IPS DF 6.9 (cell line): ENCODE measurements at regions not wholly inside any gene's neighbourhood (a gene's known extent, or its start where the extent isn't known, plus 50 kb on each side); places are given as distances from the start of the nearest gene placed in this dataset.

Source experiments
- DNase-seq: peaks from one replicate; pipeline ENCODE4 v3.0.0-alpha.2; 2013; ENCODE audit warnings: low read depth, low spot score
- H3K27ac ChIP-seq: one replicate; pipeline ENCODE4 v1.5.1; 2013; ENCODE audit warnings: low read length, control low read depth
- H3K27me3 ChIP-seq: 2 replicates; pipeline ENCODE4 v1.6.1; 2013; ENCODE audit warnings: mild to moderate bottlenecking, low read length; ENCODE audit not compliant: control insufficient read depth, insufficient read depth
- H3K36me3 ChIP-seq: 2 replicates; pipeline ENCODE4 v1.6.1; 2013; ENCODE audit warnings: low read length; ENCODE audit not compliant: control insufficient read depth, insufficient read depth
- H3K4me1 ChIP-seq: 2 replicates; pipeline ENCODE4 v1.6.1; 2013; ENCODE audit warnings: low read length; ENCODE audit not compliant: control insufficient read depth, insufficient read depth
- H3K4me3 ChIP-seq: 2 replicates; pipeline ENCODE4 v1.5.1; 2013; ENCODE audit warnings: mild to moderate bottlenecking, low read length
- H3K9me3 ChIP-seq: 2 replicates; pipeline ENCODE4 v1.6.1; 2013; ENCODE audit warnings: low read length, inconsistent platforms; ENCODE audit not compliant: control insufficient read depth, insufficient read depth
- WGBS: extraction: QIAGEN DNeasy Blood & Tissue Kit; methylation state at CpG from one replicate; pipeline ENCODE4 v1.1.7; 2013; ENCODE audit warnings: mixed read lengths, missing lambda C conversion rate; ENCODE audit not compliant: insufficient read length, insufficient coverage; 5-methylcytosine and 5-hydroxymethylcytosine counted together

DNA sequence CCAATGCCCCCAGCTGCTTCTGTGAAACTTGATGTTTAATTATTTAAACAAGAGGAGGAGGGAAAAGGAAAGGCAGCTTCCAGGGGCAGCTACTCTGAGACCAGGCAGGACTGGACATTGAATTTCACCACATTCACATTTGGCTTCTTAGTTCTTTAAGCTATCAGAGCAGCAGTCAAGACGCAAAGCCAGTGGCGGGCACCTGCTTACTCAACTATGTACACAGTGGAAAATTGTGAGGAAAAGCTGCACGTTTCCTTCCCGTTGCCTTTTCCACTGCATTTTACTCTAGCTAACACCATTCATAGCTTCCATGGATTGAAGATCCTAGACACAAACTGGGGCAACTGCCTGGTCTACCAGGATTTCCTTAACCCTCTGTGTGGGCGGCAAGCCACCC is 200.3 kb downstream of the ERCC6L2 start:
- Histone ChIP-seq H3K27ac (no peak overlapping the region), H3K27me3 (no peaks in the 10 kb centered on the region), H3K36me3 (no peaks in the 10 kb centered on the region), H3K9me3 (no peaks in the 10 kb centered on the region), H3K4me3 (no peak overlapping the region), H3K4me1 (0 out of 2 replicates have a peak, but pooled peaks cover 2% of the 10 kb centered on the region)
- no CpG with 5 or more reads among the region's 5 CpGs for WGBS
- no peak for DNase-seq

DNA sequence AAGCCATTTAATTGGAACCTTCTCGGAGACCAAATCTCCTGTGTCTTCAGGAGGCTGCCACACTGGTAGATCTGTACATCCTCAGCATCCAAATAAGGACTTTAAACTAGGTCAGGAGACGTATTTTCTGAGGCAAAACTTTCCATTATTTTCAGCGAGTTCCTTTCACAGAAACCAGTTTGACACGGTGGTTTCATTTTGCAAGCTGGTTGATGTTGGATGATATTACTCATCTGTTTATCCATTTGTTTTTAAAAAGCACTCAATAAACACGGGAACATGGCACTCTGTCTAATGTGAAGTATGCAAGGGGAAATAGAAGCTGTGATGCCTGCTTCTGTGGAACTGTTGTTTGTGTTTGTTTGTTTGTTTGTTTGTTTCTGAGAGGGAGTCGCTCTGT is 199.6 kb downstream of the ERCC6L2 start:
- no peaks in the 10 kb centered on the region for H3K9me3 ChIP-seq
- no peaks in the 10 kb centered on the region for H3K36me3 ChIP-seq
- H3K27me3 ChIP-seq: no peaks in the 10 kb centered on the region
- no peak overlapping the region for H3K4me3 ChIP-seq
- DNase-seq: no peak
- no CpG with 5 or more reads among the region's 6 CpGs for WGBS
- H3K27ac ChIP-seq: no peak overlapping the region
- 0 out of 2 replicates have a peak, but pooled peaks cover 2% of the 10 kb centered on the region for H3K4me1 ChIP-seq

DNA sequence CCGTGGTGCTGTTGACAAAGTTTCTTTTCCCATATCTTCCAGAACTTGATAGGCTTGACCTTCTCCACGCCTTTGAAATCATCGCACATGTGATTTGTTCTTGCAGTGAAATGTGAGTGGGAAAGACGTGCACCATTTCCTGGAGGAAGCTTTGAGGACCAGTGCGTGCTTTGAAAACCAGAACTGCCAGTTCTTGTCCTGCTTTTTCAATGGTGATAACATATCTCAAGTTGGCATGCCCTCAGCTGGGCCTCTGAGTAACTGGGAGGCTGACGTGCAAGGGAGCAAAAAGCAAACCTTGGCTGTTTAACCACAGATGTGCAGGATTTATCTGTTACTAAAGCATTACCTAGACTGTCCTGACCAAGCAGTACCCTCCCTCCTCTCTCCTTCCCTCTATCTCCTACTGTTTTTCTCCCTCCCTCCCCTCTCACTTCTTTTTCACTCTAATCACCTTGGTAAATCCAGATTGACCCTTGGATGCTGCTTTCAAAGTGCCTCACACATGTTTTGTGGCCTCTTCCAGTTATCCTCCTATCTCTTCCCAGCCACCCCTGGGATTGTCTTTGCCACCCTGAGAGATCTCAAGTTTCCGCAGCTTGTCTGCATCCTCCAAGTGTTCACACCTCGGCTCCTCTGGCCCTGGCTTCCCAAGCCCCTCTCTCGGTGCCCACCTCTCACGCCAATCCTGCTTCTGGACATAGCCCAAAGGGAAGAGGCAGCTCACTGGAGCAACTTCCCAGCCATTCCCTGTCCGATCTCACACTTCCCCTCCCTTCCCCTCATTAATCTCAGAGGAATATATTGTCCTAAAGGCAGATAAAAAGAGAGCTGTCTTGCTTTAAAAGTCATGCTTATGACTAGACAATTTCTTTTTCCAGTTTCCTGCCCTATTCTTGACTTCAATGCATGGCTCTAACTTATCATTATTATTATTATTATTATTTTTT is 198.3 kb downstream of the ERCC6L2 start:
- H3K4me1 ChIP-seq: 0 out of 2 replicates have a peak, but pooled peaks cover 2% of the 10 kb centered on the region
- no peak for DNase-seq
- no peaks in the 10 kb centered on the region for H3K36me3 ChIP-seq
- no peaks in the 10 kb centered on the region for H3K9me3 ChIP-seq
- H3K27ac ChIP-seq: no peak overlapping the region
- H3K27me3 ChIP-seq: no peaks in the 10 kb centered on the region
- no peak overlapping the region for H3K4me3 ChIP-seq
- no CpG with 5 or more reads among the region's 11 CpGs for WGBS

DNA sequence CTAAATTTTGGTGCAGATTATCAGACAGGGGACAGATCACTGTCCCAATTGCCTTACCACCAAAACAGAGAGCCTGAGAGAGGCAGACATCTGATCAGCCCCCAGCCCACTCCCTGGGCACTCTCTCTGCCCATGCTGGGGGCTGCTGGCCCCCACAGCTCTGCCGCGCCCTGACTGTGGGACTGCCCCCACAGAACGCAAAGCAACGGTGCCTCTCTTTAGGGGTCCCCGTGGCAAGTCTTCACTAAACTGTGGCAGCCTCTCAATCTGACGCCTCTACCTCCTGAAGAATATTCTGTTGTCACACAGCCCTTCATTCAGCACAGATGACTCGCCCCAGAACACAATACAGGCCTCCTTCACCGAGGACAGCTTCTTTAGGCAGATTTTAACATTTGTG is 197.4 kb downstream of the ERCC6L2 start:
- Histone ChIP-seq H3K27ac (no peak overlapping the region), H3K4me3 (no peak overlapping the region), H3K9me3 (no peaks in the 10 kb centered on the region), H3K36me3 (no peaks in the 10 kb centered on the region), H3K4me1 (0 out of 2 replicates have a peak, but pooled peaks cover 2% of the 10 kb centered on the region), H3K27me3 (no peaks in the 10 kb centered on the region)
- DNase-seq: no peak
- no CpG with 5 or more reads among the region's 8 CpGs for WGBS

DNA sequence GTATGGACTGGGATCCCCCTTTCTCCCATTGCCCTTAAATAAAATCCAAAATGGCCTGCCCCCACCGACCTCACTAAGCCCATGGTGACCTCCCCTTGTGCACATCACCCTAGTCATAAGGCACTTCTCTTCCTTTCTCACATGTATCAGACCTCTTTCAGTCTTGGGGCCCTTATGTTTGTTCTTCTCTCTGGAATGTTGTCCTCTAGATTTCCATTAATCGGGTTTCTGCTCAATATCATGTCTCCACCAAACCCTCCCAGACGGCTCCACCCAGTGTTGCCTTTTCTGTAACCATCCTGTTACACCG is 196.3 kb downstream of the ERCC6L2 start:
- DNase-seq: no peak
- no peak overlapping the region for H3K4me3 ChIP-seq
- no peaks in the 10 kb centered on the region for H3K9me3 ChIP-seq
- peaks cover 3% of the 10 kb centered on the region; the same call in 1 of the 2 replicates for H3K4me1 ChIP-seq
- WGBS: no CpG with 5 or more reads among the region's 4 CpGs
- H3K27ac ChIP-seq: no peak overlapping the region
- no peaks in the 10 kb centered on the region for H3K36me3 ChIP-seq
- no peaks in the 10 kb centered on the region for H3K27me3 ChIP-seq

DNA sequence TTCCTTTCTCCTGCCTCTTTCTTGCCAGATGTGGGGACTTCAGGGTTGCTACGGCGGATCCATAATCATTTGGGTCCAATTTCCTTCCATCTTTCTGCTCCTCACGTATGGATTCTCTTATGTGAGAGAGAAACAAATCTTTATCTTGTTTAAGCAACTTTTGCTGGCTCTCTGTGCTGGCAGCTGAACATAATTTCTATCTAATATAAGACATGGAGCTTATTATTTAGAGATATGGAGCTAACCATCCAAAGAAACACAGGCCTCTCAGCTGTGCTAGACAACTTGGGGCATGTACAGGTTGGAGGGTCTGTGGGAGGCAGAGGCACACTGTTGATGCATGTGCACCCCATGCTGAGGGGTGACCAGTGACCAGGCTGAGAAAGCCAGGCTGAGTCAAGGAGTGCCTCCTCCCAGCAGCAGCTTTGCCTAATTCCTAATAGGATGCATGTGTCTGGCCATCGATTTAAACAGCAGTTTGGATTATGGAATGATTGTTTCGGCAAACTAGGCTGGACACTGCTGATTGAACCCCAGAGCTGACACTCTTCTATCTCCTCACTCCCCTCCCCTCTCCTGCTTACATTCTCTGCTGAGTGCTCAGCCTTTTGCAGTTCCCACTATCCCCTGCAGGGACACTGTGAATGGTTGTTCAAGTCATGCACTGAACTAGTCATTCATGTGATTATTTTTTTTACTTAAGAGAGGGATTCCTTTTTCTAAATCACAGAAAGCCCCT is 195.8 kb downstream of the ERCC6L2 start:
- DNase-seq: no peak
- no CpG with 5 or more reads among the region's 5 CpGs for WGBS
- no peak overlapping the region for H3K27ac ChIP-seq
- no peak overlapping the region for H3K4me3 ChIP-seq
- peaks cover 3% of the 10 kb centered on the region; the same call in 1 of the 2 replicates for H3K4me1 ChIP-seq
- H3K27me3 ChIP-seq: no peaks in the 10 kb centered on the region
- H3K36me3 ChIP-seq: no peaks in the 10 kb centered on the region
- no peaks in the 10 kb centered on the region for H3K9me3 ChIP-seq

DNA sequence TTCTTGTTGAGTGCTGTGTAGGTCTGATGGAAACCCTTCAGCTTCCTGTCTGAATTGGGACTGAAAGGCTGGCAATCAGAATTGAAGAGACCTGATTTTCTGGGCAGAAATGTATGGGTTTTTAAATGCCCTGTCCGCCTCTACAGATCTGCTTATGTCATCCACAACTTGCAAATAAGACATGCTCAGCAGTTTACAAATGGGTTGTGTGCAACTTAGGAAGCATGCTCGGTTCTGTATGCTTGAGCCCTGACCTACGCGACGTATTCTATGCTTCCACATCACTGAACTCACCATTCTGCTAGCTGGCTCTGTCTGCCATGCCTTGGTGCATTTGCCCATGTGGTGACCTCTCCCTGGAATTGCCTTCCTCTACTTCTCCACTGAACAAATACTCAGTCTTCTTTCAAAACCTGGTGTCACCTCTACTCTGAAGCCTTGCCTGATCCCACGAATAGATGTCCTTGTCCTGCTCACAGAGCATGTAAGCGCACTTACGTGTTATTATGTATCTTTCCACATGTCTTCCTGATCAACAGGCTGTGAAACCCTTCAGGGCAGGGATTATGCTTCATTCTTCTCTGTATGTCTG is 194.2 kb downstream of the ERCC6L2 start:
- Histone ChIP-seq H3K27me3 (no peaks in the 10 kb centered on the region), H3K9me3 (no peaks in the 10 kb centered on the region), H3K36me3 (no peaks in the 10 kb centered on the region), H3K4me1 (peaks cover 3% of the 10 kb centered on the region; the same call in 1 of the 2 replicates), H3K27ac (no peak overlapping the region), H3K4me3 (no peak overlapping the region)
- WGBS: no CpG with 5 or more reads among the region's 8 CpGs
- no peak for DNase-seq

DNA sequence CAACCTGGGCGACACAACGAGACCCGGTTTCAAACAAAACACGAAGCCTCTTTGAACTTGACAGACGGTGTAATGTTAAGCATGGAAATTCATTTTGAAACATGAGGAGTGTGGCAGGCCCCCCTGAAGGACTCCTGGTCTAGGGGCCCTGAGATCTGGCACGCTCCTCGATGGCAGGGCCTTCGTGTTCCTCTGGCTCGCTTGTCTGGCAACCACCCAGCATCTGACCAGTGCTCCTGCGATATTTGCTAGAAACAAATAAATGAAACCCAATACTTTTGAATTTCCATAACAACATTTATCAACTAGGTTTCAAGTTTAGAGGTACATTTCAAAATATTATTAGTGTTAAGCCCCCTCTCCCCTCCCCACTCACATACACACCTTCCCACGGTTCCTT is 193.0 kb downstream of the ERCC6L2 start:
- H3K27me3 ChIP-seq: no peaks in the 10 kb centered on the region
- H3K9me3 ChIP-seq: no peaks in the 10 kb centered on the region
- WGBS: no CpG with 5 or more reads among the region's 11 CpGs
- H3K36me3 ChIP-seq: no peaks in the 10 kb centered on the region
- no peak for DNase-seq
- peaks cover 3% of the 10 kb centered on the region; the same call in 1 of the 2 replicates for H3K4me1 ChIP-seq
- H3K27ac ChIP-seq: no peak overlapping the region
- no peak overlapping the region for H3K4me3 ChIP-seq

DNA sequence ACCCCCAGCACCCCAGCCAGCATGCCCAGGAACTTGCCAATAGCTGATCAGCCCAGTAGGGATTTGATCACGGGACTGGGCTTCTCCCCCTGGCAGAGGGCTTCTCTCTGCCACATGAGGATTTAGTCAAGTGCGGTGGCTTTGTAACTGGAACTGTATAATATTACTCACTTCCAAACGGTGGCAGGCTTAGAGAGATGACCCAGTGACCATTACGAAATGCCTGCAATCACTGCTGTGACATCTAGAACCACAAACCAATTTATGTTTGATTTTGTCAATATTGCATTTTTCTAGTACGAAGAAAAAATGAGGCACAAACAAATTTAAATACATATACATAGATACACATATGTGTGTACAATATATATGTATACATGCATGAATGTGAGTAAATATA is 192.1 kb downstream of the ERCC6L2 start:
- no peak for DNase-seq
- H3K36me3 ChIP-seq: no peaks in the 10 kb centered on the region
- no peak overlapping the region for H3K4me3 ChIP-seq
- H3K9me3 ChIP-seq: no peaks in the 10 kb centered on the region
- no peak overlapping the region for H3K27ac ChIP-seq
- H3K27me3 ChIP-seq: no peaks in the 10 kb centered on the region
- WGBS: no CpG with 5 or more reads among the region's 5 CpGs
- peaks cover 3% of the 10 kb centered on the region; the same call in 1 of the 2 replicates for H3K4me1 ChIP-seq

DNA sequence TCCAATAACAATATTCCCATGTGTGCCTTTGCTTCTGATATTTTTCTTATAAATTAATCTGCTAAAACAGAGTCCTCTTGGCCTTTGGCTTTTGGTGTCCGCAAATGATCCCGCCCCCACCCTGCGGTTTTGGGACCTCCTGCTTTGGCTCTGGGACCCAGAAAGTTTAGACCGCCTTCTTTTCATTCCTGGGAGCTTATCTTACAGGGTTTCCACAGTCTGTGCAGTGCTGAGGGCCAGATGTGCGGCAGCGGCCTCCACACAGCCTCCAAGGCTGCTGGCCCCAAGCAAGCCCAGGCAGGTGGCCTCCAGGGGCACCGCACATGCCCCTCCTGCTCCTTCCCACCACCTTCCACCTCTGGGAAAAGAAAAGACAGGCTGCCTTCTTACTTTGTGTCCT is 191.5 kb downstream of the ERCC6L2 start:
- WGBS: no CpG with 5 or more reads among the region's 7 CpGs
- Histone ChIP-seq H3K27me3 (no peaks in the 10 kb centered on the region), H3K4me3 (no peak overlapping the region), H3K9me3 (no peaks in the 10 kb centered on the region), H3K36me3 (no peaks in the 10 kb centered on the region), H3K4me1 (peaks cover 3% of the 10 kb centered on the region; the same call in 1 of the 2 replicates), H3K27ac (no peak overlapping the region)
- no peak for DNase-seq
